Upper lobe of left lung (tissue), 6 donors: ENCODE measurements at regions not wholly inside any gene's neighbourhood (a gene's known extent, or its start where the extent isn't known, plus 50 kb on each side); places are given as distances from the start of the nearest gene placed in this dataset.

ENCODE experiments used
- ATAC-seq, 2 donors: fragments of 200-7000 bp; cut with Tn5 transposase; one replicate each; pipeline ENCODE4 v1.9.1; 2022; ENCODE audit warnings: mild to moderate bottlenecking in 2 of 2, moderate library complexity in 2 of 2; ENCODE audit not compliant: low FRiP score in 2 of 2
- DNase-seq, 2 donors: peaks; one replicate each; pipeline ENCODE4 v3.0.0-alpha.2; 2019 to 2020
- H3K27ac ChIP-seq, 4 donors: fragments of 200-600 bp; sonication (generic); one replicate each; pipeline ENCODE4 v1.5.1; 2016 to 2019
- H3K27me3 ChIP-seq, 4 donors: fragments of 200-600 bp; sonication (generic); one replicate each; pipeline ENCODE4 v1.5.1; 2017 to 2019
- H3K36me3 ChIP-seq, 4 donors: fragments of 200-600 bp; sonication (generic); one replicate each; pipeline ENCODE4 v1.5.1; 2016 to 2019
- H3K4me1 ChIP-seq, 4 donors: fragments of 200-600 bp; sonication (generic); one replicate each; pipeline ENCODE4 v1.5.1; 2018 to 2019
- H3K4me3 ChIP-seq, 4 donors: fragments of 200-600 bp; sonication (generic); one replicate each; pipeline ENCODE4 v1.5.1; 2017 to 2019; ENCODE audit warnings: mild to moderate bottlenecking in 2 of 4, moderate library complexity in 1 of 4
- H3K9me3 ChIP-seq, 4 donors: fragments of 200-600 bp; sonication (generic); one replicate each; pipeline ENCODE4 v1.5.1; 2018 to 2019
- EP300 ChIP-seq, 4 donors: sonication (generic); formaldehyde crosslinking; IDR thresholded peaks; one replicate each; pipeline ENCODE4 v1.5.1; 2017; ENCODE audit warnings: antibody characterized with exemption in 4 of 4, control low read depth in 2 of 4
- POLR2A ChIP-seq, 4 donors: fragments of 450-650 bp; IDR thresholded peaks; one replicate each; pipeline ENCODE4 v1.5.1; 2016 to 2017; ENCODE audit warnings: antibody characterized with exemption in 4 of 4, mild to moderate bottlenecking in 2 of 4
- POLR2AphosphoS5 ChIP-seq, 2 donors: sonication (generic); formaldehyde crosslinking; IDR thresholded peaks; one replicate each; pipeline ENCODE4 v1.5.1; 2017; ENCODE audit warnings: antibody characterized with exemption in 2 of 2
- WGBS, 2 donors: methylation state at CpG; one replicate each; pipeline ENCODE4 v1.1.5; 2017 to 2018; 5-methylcytosine and 5-hydroxymethylcytosine counted together
- TF ChIP-seq, protein P1 (sequence below), 6 experiments: fragments of 450-650 bp in 4 of 6; fragments of 200-600 bp in 2 of 6; sonication (generic) in 2 of 6; IDR thresholded peaks; one replicate each; pipeline ENCODE4 v1.5.1; 2016 to 2019; ENCODE audit warnings: antibody characterized with exemption in 6 of 6
- donor health status: DM: no; HTN: no; CAD: no; lungs with moderate emphysema.
- donor health status: DM: no; HTN: yes; CAD: no; lungs with severe emphysema.

DNA sequence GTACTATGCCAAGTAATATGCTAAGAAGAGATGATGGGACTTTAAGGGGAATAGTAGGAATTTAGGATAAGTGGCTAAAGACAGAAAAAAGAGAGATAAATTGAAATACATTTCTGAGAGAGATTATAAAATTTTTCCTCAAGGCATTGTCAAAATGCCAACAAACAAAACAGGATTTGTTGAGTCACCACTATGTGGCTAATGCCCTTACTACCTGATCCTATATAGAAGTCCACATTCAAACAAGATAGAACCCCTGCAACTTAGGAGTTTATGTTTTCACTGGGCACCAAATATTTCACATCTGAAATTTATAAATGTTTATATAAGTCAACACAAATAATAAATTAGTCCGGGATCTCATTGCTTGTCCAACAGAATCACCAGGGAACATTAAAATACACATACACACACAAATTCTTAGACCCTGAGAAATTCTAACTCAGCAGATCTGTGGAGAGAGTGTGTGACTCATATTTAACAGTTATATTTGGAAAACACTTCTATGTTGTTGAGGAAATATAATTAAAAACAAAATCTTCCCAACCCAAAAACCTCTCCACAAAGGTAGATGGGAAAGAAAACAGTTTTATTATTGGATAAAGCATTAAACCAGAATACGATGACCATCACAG, 154.3 kb downstream of the PPP1R3A start:
- no peak overlapping the region for H3K27ac ChIP-seq
- no peaks in the 10 kb centered on the region for H3K36me3 ChIP-seq
- no peak for TF ChIP-seq POLR2A (IDR thresholded peaks at IDR 0.05)
- TF ChIP-seq, protein P1, sequence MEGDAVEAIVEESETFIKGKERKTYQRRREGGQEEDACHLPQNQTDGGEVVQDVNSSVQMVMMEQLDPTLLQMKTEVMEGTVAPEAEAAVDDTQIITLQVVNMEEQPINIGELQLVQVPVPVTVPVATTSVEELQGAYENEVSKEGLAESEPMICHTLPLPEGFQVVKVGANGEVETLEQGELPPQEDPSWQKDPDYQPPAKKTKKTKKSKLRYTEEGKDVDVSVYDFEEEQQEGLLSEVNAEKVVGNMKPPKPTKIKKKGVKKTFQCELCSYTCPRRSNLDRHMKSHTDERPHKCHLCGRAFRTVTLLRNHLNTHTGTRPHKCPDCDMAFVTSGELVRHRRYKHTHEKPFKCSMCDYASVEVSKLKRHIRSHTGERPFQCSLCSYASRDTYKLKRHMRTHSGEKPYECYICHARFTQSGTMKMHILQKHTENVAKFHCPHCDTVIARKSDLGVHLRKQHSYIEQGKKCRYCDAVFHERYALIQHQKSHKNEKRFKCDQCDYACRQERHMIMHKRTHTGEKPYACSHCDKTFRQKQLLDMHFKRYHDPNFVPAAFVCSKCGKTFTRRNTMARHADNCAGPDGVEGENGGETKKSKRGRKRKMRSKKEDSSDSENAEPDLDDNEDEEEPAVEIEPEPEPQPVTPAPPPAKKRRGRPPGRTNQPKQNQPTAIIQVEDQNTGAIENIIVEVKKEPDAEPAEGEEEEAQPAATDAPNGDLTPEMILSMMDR (IDR thresholded peaks at IDR 0.05): no peak
- TF ChIP-seq EP300 (IDR thresholded peaks at IDR 0.05): no peak
- no peak for TF ChIP-seq POLR2AphosphoS5 (IDR thresholded peaks at IDR 0.05)
- no peaks in the 10 kb centered on the region for H3K9me3 ChIP-seq
- WGBS, 2 donors: 66 to 74% methylated on average over 2 of the region's 2 CpGs
- DNase-seq: no peak
- no peaks in the 10 kb centered on the region for H3K4me1 ChIP-seq
- H3K27me3 ChIP-seq: no peaks in the 10 kb centered on the region
- H3K4me3 ChIP-seq: no peak overlapping the region
- ATAC-seq: no peak

DNA sequence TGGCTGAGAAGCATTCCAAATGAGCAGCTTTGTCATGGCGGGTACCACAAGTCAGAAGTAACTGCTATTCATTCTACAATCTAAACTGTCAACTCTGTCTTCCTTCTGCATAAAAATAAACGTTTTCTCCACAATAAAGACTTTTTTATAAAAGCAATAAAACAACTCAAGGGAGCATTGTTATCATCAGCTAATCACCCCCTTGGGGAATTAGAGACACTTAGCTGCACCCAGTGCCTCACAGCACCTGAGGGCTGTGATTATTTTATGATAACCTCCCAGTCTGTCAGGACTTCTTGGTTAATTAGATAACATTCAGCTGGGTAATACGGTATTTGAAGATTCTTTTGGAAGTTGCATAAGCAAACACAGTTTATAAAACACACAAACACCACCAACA, 155.6 kb downstream of the PPP1R3A start:
- no peak overlapping the region for H3K4me3 ChIP-seq
- TF ChIP-seq EP300 (IDR thresholded peaks at IDR 0.05): no peak
- no peak for TF ChIP-seq POLR2AphosphoS5 (IDR thresholded peaks at IDR 0.05)
- no peak for TF ChIP-seq POLR2A (IDR thresholded peaks at IDR 0.05)
- TF ChIP-seq, protein P1 (IDR thresholded peaks at IDR 0.05): no peak
- no peaks in the 10 kb centered on the region for H3K4me1 ChIP-seq
- no peaks in the 10 kb centered on the region for H3K36me3 ChIP-seq
- ATAC-seq (no peak), DNase-seq (no peak)
- H3K27me3 ChIP-seq: no peaks in the 10 kb centered on the region
- no peaks in the 10 kb centered on the region for H3K9me3 ChIP-seq
- 49 to 55% methylated on average over 3 of the region's 3 CpGs for WGBS, 2 donors
- H3K27ac ChIP-seq: no peak overlapping the region

DNA sequence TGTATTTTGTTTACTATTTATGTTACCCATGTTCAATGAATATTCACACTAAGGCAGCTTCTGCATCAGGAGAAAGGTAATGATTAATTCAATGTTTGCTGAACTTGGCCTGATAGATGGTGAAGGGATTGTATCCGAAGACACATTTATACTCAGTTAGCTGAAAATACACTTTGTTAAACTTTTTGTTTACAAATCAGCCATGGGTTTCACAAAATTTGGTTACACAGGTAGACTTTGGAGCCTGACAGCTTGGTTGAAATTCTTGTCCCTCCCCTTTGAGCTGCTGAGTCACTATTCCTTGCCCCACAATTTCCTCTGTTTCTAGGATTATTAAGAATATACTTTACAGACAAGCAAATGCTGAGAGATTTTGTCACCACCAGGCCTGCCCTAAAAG, 162.6 kb downstream of the PPP1R3A start:
- WGBS, 2 donors: 81 to 94% methylated on average over 1 of the region's 1 CpG
- Histone ChIP-seq H3K9me3 (no peaks in the 10 kb centered on the region), H3K27ac (no peak overlapping the region), H3K4me1 (no peaks in the 10 kb centered on the region), H3K27me3 (no peaks in the 10 kb centered on the region), H3K36me3 (no peaks in the 10 kb centered on the region), H3K4me3 (no peak overlapping the region)
- ATAC-seq (no peak), DNase-seq (no peak)
- TF ChIP-seq POLR2AphosphoS5 (IDR thresholded peaks at IDR 0.05): no peak
- TF ChIP-seq, protein P1 (IDR thresholded peaks at IDR 0.05): no peak
- TF ChIP-seq POLR2A (IDR thresholded peaks at IDR 0.05): no peak
- no peak for TF ChIP-seq EP300 (IDR thresholded peaks at IDR 0.05)

DNA sequence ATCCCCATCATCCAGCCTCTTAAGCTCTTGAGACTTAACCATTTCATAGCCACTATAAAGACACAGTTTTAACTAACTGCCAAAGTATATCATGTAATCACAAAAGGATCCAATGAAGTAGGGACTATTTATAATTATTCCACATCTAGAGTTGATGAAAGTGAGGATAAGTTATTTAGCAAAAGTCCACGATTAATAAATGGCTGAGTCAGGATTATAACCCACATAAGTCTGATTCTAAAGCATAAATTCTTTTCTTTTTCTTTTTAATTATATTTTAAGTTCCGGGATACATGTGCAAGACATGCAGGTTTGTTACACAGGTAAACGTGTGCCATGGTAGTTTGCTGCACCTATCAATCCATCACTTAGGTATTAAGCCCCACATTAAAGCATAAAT, 166.1 kb downstream of the PPP1R3A start:
- ATAC-seq (no peak), DNase-seq (no peak)
- H3K27me3 ChIP-seq: no peaks in the 10 kb centered on the region
- no peak overlapping the region for H3K4me3 ChIP-seq
- no peaks in the 10 kb centered on the region for H3K36me3 ChIP-seq
- H3K4me1 ChIP-seq: no peaks in the 10 kb centered on the region
- WGBS, 2 donors: 77 to 90% methylated on average over 3 of the region's 3 CpGs
- no peak overlapping the region for H3K27ac ChIP-seq
- no peaks in the 10 kb centered on the region for H3K9me3 ChIP-seq
- TF ChIP-seq EP300 (IDR thresholded peaks at IDR 0.05): no peak
- no peak for TF ChIP-seq POLR2A (IDR thresholded peaks at IDR 0.05)
- TF ChIP-seq, protein P1 (IDR thresholded peaks at IDR 0.05): no peak
- TF ChIP-seq POLR2AphosphoS5 (IDR thresholded peaks at IDR 0.05): no peak

DNA sequence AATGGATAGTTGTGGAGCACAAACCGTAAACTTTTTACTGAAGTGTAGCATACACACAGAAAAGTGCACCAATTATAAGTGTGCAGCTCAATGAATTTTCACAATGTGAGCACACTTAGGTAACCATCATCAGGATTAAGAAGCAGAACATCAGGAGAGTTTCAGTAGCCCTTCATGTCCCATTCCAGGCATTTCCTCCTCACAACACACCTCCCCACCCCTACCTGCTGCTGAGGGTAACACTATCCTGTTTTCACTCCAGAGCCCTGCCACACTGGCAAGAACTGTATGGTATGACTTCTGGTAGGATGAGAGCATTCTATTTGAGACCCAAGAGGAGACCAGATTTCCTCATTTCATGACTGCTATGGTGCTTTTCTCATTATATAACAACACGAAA, 166.5 kb downstream of the PPP1R3A start:
- Histone ChIP-seq H3K4me1 (no peaks in the 10 kb centered on the region), H3K27me3 (no peaks in the 10 kb centered on the region), H3K4me3 (no peak overlapping the region), H3K27ac (no peak overlapping the region), H3K9me3 (no peaks in the 10 kb centered on the region), H3K36me3 (no peaks in the 10 kb centered on the region)
- DNase-seq (no peak), ATAC-seq (no peak)
- WGBS, 2 donors: 47% methylated on average over 2 of the region's 2 CpGs
- TF ChIP-seq POLR2AphosphoS5 (IDR thresholded peaks at IDR 0.05): no peak
- TF ChIP-seq, protein P1 (IDR thresholded peaks at IDR 0.05): no peak
- TF ChIP-seq EP300 (IDR thresholded peaks at IDR 0.05): no peak
- TF ChIP-seq POLR2A (IDR thresholded peaks at IDR 0.05): no peak
